ENCODE measurements at regions not wholly inside any gene's neighbourhood (a gene's known extent, or its start where the extent isn't known, plus 50 kb on each side); places are given as distances from the start of the nearest gene placed in this dataset.
"Not testable (repeated sequence)": the region's sequence is repeated elsewhere in the genome, so short reads cannot be mapped to it uniquely, and the experiment has no call there.

DNA sequence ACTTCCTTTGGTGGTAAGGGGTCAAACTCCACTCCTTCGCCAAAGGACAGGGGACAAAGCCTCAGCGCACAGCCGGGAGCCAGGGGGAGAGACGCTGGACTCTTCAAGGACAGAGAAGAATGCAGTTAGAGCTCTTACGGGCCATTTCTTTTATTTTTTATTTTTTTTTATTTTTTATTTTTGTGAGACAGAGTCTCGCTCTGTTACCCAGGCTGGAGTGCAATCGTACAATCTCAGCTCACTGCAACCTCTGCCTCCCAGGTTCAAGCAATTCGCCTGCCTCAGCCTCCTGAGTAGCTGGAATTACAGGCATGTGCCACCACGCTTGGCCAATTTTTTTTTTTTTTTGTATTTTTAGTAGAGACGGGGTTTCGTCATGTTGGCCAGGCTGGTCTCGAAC is 93.2 kb upstream of the RPH3AL start, which contains the start of gene RFLNB:
Gene RFLNB (minus strand): TSS at position 101 of the 400 bp plus-strand sequence.
- H3K9me3 ChIP-seq (ENCODE audit: control insufficient read depth in 2 of 2, insufficient read depth in 1 of 2, low read depth in 1 of 2, low read length in 1 of 2); FAIRE-seq; H3K27ac ChIP-seq (ENCODE audit: low read depth in 1 of 3, low read length in 2 of 3); H3K27me3 ChIP-seq (ENCODE audit: control insufficient read depth in 3 of 3, insufficient read depth in 3 of 3, low read length in 3 of 3); H3K4me3 ChIP-seq (ENCODE audit: low read depth in 1 of 3, low read length in 3 of 3); DNase-seq; H3K4me1 ChIP-seq (ENCODE audit: control insufficient read depth in 3 of 3, insufficient read depth in 2 of 3, low read depth in 1 of 3, low read length in 2 of 3): not testable (repeated sequence)
- WGBS, 3 donors = 69 to 80% (median 76%) methylated on average over 11 to 12 of the region's 12 CpGs
- H3K36me3 ChIP-seq (ENCODE audit: control insufficient read depth in 3 of 3, insufficient read depth in 2 of 3, low read depth in 1 of 3, low read length in 3 of 3) = peaks cover 0 to 39% (median 8%) of the 10 kb centered on the region in 3 donors

GRCh38 chr17:444879-445454 is 92.4 kb upstream of the RPH3AL start:
- Histone ChIP-seq H3K27me3 (ENCODE audit: control insufficient read depth in 3 of 3, insufficient read depth in 3 of 3, low read length in 3 of 3) (no peaks in the 10 kb centered on the region), H3K36me3 (ENCODE audit: control insufficient read depth in 3 of 3, insufficient read depth in 2 of 3, low read depth in 1 of 3, low read length in 3 of 3) (peaks cover 0 to 39% (median 8%) of the 10 kb centered on the region in 3 donors), H3K9me3 (ENCODE audit: control insufficient read depth in 2 of 2, insufficient read depth in 1 of 2, low read depth in 1 of 2, low read length in 1 of 2) (no peaks in the 10 kb centered on the region), H3K4me1 (ENCODE audit: control insufficient read depth in 3 of 3, insufficient read depth in 2 of 3, low read depth in 1 of 3, low read length in 2 of 3) (no peaks in the 10 kb centered on the region), H3K27ac (ENCODE audit: low read depth in 1 of 3, low read length in 2 of 3) (no peak overlapping the region), H3K4me3 (ENCODE audit: low read depth in 1 of 3, low read length in 3 of 3) (no peak overlapping the region)
- DNase-seq (no peak), FAIRE-seq (no peak)
- WGBS, 3 donors = 85 to 89% (median 86%) methylated on average over 7 of the region's 7 CpGs

DNA sequence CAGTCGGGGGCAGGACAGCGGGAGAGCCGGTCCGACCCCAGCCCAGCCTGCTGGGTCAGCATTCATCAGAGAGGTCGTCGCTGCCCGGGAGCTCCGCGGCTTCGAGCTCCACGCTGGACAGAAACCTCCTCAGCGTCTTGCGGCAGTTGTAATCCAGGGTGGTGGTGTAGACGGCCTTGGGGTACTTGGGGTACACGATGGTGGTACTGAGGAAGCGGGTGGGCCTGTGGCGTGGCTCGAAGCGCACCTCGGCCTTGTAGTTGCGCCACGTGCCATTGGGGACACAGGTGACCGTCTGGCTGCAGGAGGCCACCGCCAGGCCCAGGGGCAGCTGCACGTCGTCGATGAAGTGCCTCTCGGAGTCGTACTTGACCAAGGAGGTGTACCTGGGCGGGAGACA is 90.5 kb upstream of the RPH3AL start:
- Histone ChIP-seq H3K4me3 (ENCODE audit: low read depth in 1 of 3, low read length in 3 of 3) (no peak overlapping the region), H3K9me3 (ENCODE audit: control insufficient read depth in 2 of 2, insufficient read depth in 1 of 2, low read depth in 1 of 2, low read length in 1 of 2) (no peaks in the 10 kb centered on the region), H3K27me3 (ENCODE audit: control insufficient read depth in 3 of 3, insufficient read depth in 3 of 3, low read length in 3 of 3) (no peaks in the 10 kb centered on the region), H3K4me1 (ENCODE audit: control insufficient read depth in 3 of 3, insufficient read depth in 2 of 3, low read depth in 1 of 3, low read length in 2 of 3) (no peaks in the 10 kb centered on the region), H3K27ac (ENCODE audit: low read depth in 1 of 3, low read length in 2 of 3) (no peak overlapping the region), H3K36me3 (ENCODE audit: control insufficient read depth in 3 of 3, insufficient read depth in 2 of 3, low read depth in 1 of 3, low read length in 3 of 3) (peaks cover 0 to 39% (median 8%) of the 10 kb centered on the region in 3 donors)
- DNase-seq = no peak
- FAIRE-seq = no peak
- 94 to 97% (median 96%) methylated on average over 30 of the region's 30 CpGs for WGBS, 3 donors

- WGBS, 3 donors = 93 to 94% (median 93%) methylated on average over 41 of the region's 41 CpGs
- no peak for FAIRE-seq
- no peaks in the 10 kb centered on the region for H3K4me1 ChIP-seq (ENCODE audit: control insufficient read depth in 3 of 3, insufficient read depth in 2 of 3, low read depth in 1 of 3, low read length in 2 of 3)
- H3K27me3 ChIP-seq (ENCODE audit: control insufficient read depth in 3 of 3, insufficient read depth in 3 of 3, low read length in 3 of 3) = no peaks in the 10 kb centered on the region
- DNase-seq = no peak
- peaks cover 0 to 7% of the 10 kb centered on the region in 2 donors for H3K9me3 ChIP-seq (ENCODE audit: control insufficient read depth in 2 of 2, insufficient read depth in 1 of 2, low read depth in 1 of 2, low read length in 1 of 2)
- H3K27ac ChIP-seq (ENCODE audit: low read depth in 1 of 3, low read length in 2 of 3) = no peak overlapping the region
- no peak overlapping the region for H3K4me3 ChIP-seq (ENCODE audit: low read depth in 1 of 3, low read length in 3 of 3)
- H3K36me3 ChIP-seq (ENCODE audit: control insufficient read depth in 3 of 3, insufficient read depth in 2 of 3, low read depth in 1 of 3, low read length in 3 of 3) = peaks cover 0 to 35% (median 8%) of the 10 kb centered on the region in 3 donors
These were observed 88.7 kb upstream of the RPH3AL start for GRCh38 chr17:441155-441950.

DNA sequence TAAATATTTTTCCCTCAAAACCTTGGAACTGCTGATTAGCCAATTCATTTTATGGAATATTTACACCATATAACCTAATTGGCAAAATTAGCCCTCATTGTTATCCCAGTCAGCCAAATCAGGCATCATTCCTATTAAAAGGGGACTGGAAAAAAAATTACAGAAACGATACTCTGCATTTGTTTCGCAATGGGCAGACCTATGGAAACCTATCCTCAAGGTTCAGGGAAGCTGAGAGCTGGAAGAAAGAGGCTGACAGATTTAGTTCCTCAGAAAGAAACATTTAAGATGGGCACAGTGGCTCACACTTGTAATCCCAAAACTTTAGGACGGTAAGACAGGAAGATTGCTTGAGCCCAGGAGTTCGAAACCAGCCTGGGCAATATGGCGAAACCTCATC is 85.6 kb upstream of the RPH3AL start:
- H3K9me3 ChIP-seq (ENCODE audit: control insufficient read depth in 2 of 2, insufficient read depth in 1 of 2, low read depth in 1 of 2, low read length in 1 of 2) = peaks cover 0 to 7% of the 10 kb centered on the region in 2 donors
- DNase-seq (no peak), FAIRE-seq (no peak)
- H3K27ac ChIP-seq (ENCODE audit: low read depth in 1 of 3, low read length in 2 of 3) = no peak overlapping the region
- WGBS, 3 donors = 83 to 89% (median 88%) methylated on average over 5 of the region's 5 CpGs
- peaks cover 0 to 22% (median 4%) of the 10 kb centered on the region in 3 donors for H3K36me3 ChIP-seq (ENCODE audit: control insufficient read depth in 3 of 3, insufficient read depth in 2 of 3, low read depth in 1 of 3, low read length in 3 of 3)
- no peaks in the 10 kb centered on the region for H3K27me3 ChIP-seq (ENCODE audit: control insufficient read depth in 3 of 3, insufficient read depth in 3 of 3, low read length in 3 of 3)
- no peak overlapping the region for H3K4me3 ChIP-seq (ENCODE audit: low read depth in 1 of 3, low read length in 3 of 3)
- no peaks in the 10 kb centered on the region for H3K4me1 ChIP-seq (ENCODE audit: control insufficient read depth in 3 of 3, insufficient read depth in 2 of 3, low read depth in 1 of 3, low read length in 2 of 3)

DNA sequence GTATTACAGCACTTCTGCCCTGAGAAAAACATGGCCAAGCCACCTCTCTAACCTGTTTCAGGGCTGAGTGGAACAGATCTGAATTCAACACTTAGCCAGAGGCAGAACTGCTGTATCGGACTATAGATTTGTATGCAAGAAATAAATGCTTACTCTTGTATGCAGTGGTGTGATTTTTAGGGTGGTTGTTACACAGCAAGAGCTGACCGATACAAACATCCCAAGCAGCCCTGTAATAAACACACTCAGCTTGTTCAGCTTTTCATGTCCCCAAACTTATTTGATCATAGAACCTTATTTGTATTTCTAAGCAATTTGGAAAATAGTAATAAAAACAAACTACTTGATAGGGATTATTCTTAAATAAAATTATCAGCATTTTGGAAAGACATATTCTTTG is 84.9 kb upstream of the RPH3AL start:
- no peak for DNase-seq
- FAIRE-seq = no peak
- Histone ChIP-seq H3K27ac (ENCODE audit: low read depth in 1 of 3, low read length in 2 of 3) (no peak overlapping the region), H3K9me3 (ENCODE audit: control insufficient read depth in 2 of 2, insufficient read depth in 1 of 2, low read depth in 1 of 2, low read length in 1 of 2) (peaks cover 0 to 7% of the 10 kb centered on the region in 2 donors), H3K4me3 (ENCODE audit: low read depth in 1 of 3, low read length in 3 of 3) (no peak overlapping the region), H3K27me3 (ENCODE audit: control insufficient read depth in 3 of 3, insufficient read depth in 3 of 3, low read length in 3 of 3) (no peaks in the 10 kb centered on the region), H3K36me3 (ENCODE audit: control insufficient read depth in 3 of 3, insufficient read depth in 2 of 3, low read depth in 1 of 3, low read length in 3 of 3) (peaks cover 0 to 16% (median 2%) of the 10 kb centered on the region in 3 donors), H3K4me1 (ENCODE audit: control insufficient read depth in 3 of 3, insufficient read depth in 2 of 3, low read depth in 1 of 3, low read length in 2 of 3) (no peaks in the 10 kb centered on the region)
- WGBS, 3 donors = 93 to 98% (median 98%) methylated on average over 2 of the region's 2 CpGs

DNA sequence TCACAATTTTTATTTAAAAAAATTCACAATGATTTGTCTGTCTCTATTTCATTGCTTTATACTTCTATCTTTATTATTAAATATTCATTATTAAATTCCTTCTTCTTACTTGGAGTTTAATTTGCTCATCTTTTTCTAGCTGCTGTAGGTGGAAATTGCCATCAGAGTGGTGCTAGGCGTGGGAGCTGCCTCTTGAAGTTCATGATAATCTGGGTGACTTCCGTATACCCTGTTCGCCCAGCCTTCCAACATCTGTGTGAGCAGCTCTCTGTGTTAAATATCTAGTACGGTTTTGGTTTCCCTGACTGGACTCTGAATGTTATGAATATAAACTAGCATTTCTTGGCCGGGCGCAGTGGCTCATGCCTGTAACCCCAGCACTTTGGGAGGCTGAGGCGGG is 84.0 kb upstream of the RPH3AL start:
- Histone ChIP-seq H3K27ac (ENCODE audit: low read depth in 1 of 3, low read length in 2 of 3) (no peak overlapping the region), H3K4me1 (ENCODE audit: control insufficient read depth in 3 of 3, insufficient read depth in 2 of 3, low read depth in 1 of 3, low read length in 2 of 3) (no peaks in the 10 kb centered on the region), H3K4me3 (ENCODE audit: low read depth in 1 of 3, low read length in 3 of 3) (no peak overlapping the region), H3K36me3 (ENCODE audit: control insufficient read depth in 3 of 3, insufficient read depth in 2 of 3, low read depth in 1 of 3, low read length in 3 of 3) (peaks cover 0 to 7% (median 0%) of the 10 kb centered on the region in 3 donors), H3K9me3 (ENCODE audit: control insufficient read depth in 2 of 2, insufficient read depth in 1 of 2, low read depth in 1 of 2, low read length in 1 of 2) (peaks cover 0 to 7% of the 10 kb centered on the region in 2 donors), H3K27me3 (ENCODE audit: control insufficient read depth in 3 of 3, insufficient read depth in 3 of 3, low read length in 3 of 3) (no peaks in the 10 kb centered on the region)
- DNase-seq (no peak), FAIRE-seq (no peak)
- 83 to 89% (median 85%) methylated on average over 7 of the region's 7 CpGs for WGBS, 3 donors

GRCh38 chr17:432471-432870 is 79.9 kb upstream of the RPH3AL start:
- H3K9me3 ChIP-seq (ENCODE audit: control insufficient read depth in 2 of 2, insufficient read depth in 1 of 2, low read depth in 1 of 2, low read length in 1 of 2) = peaks cover 0 to 26% of the 10 kb centered on the region in 2 donors
- H3K36me3 ChIP-seq (ENCODE audit: control insufficient read depth in 3 of 3, insufficient read depth in 2 of 3, low read depth in 1 of 3, low read length in 3 of 3); H3K27ac ChIP-seq (ENCODE audit: low read depth in 1 of 3, low read length in 2 of 3); DNase-seq; H3K4me3 ChIP-seq (ENCODE audit: low read depth in 1 of 3, low read length in 3 of 3); H3K4me1 ChIP-seq (ENCODE audit: control insufficient read depth in 3 of 3, insufficient read depth in 2 of 3, low read depth in 1 of 3, low read length in 2 of 3); H3K27me3 ChIP-seq (ENCODE audit: control insufficient read depth in 3 of 3, insufficient read depth in 3 of 3, low read length in 3 of 3); FAIRE-seq: not testable (repeated sequence)
- 60 to 75% (median 73%) methylated on average over 2 of the region's 2 CpGs for WGBS, 3 donors

All from small intestine (tissue), 7 donors.